ENCODE measurements at regions not wholly inside any gene's neighbourhood (a gene's known extent, or its start where the extent isn't known, plus 50 kb on each side); places are given as distances from the start of the nearest gene placed in this dataset.

DNA sequence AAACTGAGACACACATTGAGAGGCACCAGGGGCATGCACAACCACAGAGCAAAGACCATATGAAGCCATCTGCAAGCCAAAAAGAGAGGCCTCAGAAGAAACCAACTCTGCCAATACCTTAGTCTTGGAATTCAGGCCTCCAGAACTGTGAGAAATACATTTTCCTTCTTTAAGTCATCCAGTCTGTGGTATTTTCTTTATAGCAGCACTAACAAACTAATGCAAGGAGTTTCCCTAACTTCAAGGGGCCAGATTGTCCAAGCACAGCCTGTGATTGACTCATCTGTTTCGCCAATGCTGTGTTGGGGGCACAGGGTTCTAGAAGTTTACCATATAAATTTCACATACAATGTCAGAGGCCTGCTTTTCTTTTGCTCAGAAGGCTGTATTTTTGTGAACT is 364.6 kb downstream of the GJA1 start:
- CTCF ChIA-PET = no interaction called here
- BruUV-seq (replicated peaks) = no TSS peak
- intact Hi-C loops (cut with micrococcal nuclease; ENCODE audit: unreplicated experiment) = no loop called here

More for the DNA sequence above, 364.6 kb downstream of the GJA1 start:
- Histone ChIP-seq H3K36me3 (ENCODE audit: control insufficient read depth in 2 of 2, insufficient read depth in 2 of 2, low read length in 1 of 2) (no peaks in the 10 kb centered on the region), H3K4me1 (ENCODE audit: control insufficient read depth, insufficient read depth, low read length) (no peaks in the 10 kb centered on the region), H3K27ac (ENCODE audit: control insufficient read depth, insufficient read depth) (no peak overlapping the region), H3K9me3 (replicated peaks; ENCODE audit: control insufficient read depth, insufficient read depth, low read length) (no peaks in the 10 kb centered on the region; the same call in 2 of the 3 replicates), H3K4me3 (no peak overlapping the region), H3K27me3 (replicated peaks in 1 of 2; ENCODE audit: control insufficient read depth in 2 of 2, insufficient read depth in 2 of 2, low read length in 1 of 2) (no peaks in the 10 kb centered on the region), H2AFZ (ENCODE audit: control insufficient read depth, low read depth, low read length) (no peak overlapping the region), H3K4me2 (ENCODE audit: control insufficient read depth, insufficient read depth) (no peak overlapping the region), H3K9ac (ENCODE audit: control insufficient read depth, insufficient read depth, low read length) (no peak overlapping the region), H4K20me1 (ENCODE audit: control insufficient read depth, insufficient read depth) (no peaks in the 10 kb centered on the region), H3K79me2 (ENCODE audit: control insufficient read depth, insufficient read depth, low read length) (no peaks in the 10 kb centered on the region)
- ChIA-PET RAD21 (ENCODE audit: unreplicated experiment) (no interaction called here), POLR2A (no interaction called here), SMC1A (ENCODE audit: uncharacterized antibody, unreplicated experiment) (no interaction called here)
- TF ChIP-seq ZNF24 (IDR thresholded peaks at IDR 0.05) = no peak
- TF ChIP-seq YY1 (IDR thresholded peaks at IDR 0.05; ENCODE audit: low read depth, low read length) = no peak
- no peak for TF ChIP-seq CREB1 (IDR thresholded peaks at IDR 0.05; ENCODE audit: low read depth)
- no peak for TF ChIP-seq NFYA (IDR thresholded peaks at IDR 0.05; ENCODE audit: borderline replicate concordance, low read depth, low read length)
- TF ChIP-seq, protein P1, sequence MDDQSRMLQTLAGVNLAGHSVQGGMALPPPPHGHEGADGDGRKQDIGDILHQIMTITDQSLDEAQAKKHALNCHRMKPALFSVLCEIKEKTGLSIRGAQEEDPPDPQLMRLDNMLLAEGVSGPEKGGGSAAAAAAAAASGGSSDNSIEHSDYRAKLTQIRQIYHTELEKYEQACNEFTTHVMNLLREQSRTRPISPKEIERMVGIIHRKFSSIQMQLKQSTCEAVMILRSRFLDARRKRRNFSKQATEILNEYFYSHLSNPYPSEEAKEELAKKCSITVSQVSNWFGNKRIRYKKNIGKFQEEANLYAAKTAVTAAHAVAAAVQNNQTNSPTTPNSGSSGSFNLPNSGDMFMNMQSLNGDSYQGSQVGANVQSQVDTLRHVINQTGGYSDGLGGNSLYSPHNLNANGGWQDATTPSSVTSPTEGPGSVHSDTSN (IDR thresholded peaks at IDR 0.05; ENCODE audit: insufficient replicate concordance, low read depth, low read length) = no peak
- TF ChIP-seq MTA2 (IDR thresholded peaks at IDR 0.05; ENCODE audit: low read depth) = no peak
- TF ChIP-seq RAD21 (IDR thresholded peaks at IDR 0.05; ENCODE audit: insufficient read depth, low read depth, low read length) = no peak
- no peak for TF ChIP-seq TCF7 (IDR thresholded peaks at IDR 0.05; ENCODE audit: borderline replicate concordance)
- TF ChIP-seq ESRRA (IDR thresholded peaks at IDR 0.05; ENCODE audit: low read length) = no peak
- TF ChIP-seq, protein P2, sequence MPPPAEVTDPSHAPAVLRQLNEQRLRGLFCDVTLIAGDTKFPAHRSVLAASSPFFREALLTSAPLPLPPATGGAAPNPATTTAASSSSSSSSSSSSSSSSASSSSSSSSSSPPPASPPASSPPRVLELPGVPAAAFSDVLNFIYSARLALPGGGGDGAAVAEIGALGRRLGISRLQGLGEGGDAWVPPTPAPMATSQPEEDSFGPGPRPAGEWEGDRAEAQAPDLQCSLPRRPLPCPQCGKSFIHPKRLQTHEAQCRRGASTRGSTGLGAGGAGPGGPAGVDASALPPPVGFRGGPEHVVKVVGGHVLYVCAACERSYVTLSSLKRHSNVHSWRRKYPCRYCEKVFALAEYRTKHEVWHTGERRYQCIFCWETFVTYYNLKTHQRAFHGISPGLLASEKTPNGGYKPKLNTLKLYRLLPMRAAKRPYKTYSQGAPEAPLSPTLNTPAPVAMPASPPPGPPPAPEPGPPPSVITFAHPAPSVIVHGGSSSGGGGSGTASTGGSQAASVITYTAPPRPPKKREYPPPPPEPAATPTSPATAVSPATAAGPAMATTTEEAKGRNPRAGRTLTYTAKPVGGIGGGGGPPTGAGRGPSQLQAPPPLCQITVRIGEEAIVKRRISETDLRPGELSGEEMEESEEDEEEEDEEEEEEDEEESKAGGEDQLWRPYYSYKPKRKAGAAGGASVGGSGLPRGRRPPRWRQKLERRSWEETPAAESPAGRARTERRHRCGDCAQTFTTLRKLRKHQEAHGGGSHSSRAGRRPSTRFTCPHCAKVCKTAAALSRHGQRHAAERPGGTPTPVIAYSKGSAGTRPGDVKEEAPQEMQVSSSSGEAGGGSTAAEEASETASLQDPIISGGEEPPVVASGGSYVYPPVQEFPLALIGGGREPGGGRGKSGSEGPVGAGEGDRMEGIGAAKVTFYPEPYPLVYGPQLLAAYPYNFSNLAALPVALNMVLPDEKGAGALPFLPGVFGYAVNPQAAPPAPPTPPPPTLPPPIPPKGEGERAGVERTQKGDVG (CRISPR knock-in tag; IDR thresholded peaks at IDR 0.05) = no peak
- TF ChIP-seq, protein P3, sequence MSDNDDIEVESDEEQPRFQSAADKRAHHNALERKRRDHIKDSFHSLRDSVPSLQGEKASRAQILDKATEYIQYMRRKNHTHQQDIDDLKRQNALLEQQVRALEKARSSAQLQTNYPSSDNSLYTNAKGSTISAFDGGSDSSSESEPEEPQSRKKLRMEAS (IDR thresholded peaks at IDR 0.05; ENCODE audit: low read depth, low read length) = no peak
- TF ChIP-seq MEF2B (IDR thresholded peaks at IDR 0.05; ENCODE audit: partially characterized antibody, poor library complexity, severe bottlenecking) = no peak
- no peak for TF ChIP-seq STAT3 (IDR thresholded peaks at IDR 0.05; ENCODE audit: low read depth, low read length)
- no peak for TF ChIP-seq WRNIP1 (IDR thresholded peaks at IDR 0.05; ENCODE audit: borderline replicate concordance, low read depth, low read length)
- no peak for TF ChIP-seq MYB (IDR thresholded peaks at IDR 0.05; ENCODE audit: borderline replicate concordance, low read depth, low read length)
- no peak for TF ChIP-seq KAT2A (conservative IDR thresholded peaks at IDR 0.05; ENCODE audit: control insufficient read depth, low read depth, low read length)
- TF ChIP-seq BMI1 (IDR thresholded peaks at IDR 0.05; ENCODE audit: borderline replicate concordance) = no peak
- WGBS (ENCODE audit: insufficient coverage, insufficient replicate concordance, low lambda C conversion rate, missing lambda C conversion rate) = 6% methylated on average over 1 of the region's 1 CpG
- in situ Hi-C loops (cut with MboI) = no loop called here
- FAIRE-seq (no peak), ATAC-seq (no peak), DNase-seq (ENCODE audit: low read depth, low spot score) (no peak)

Measured in GM12878 (cell line).